ENCODE measurements at regions not wholly inside any gene's neighbourhood (a gene's known extent, or its start where the extent isn't known, plus 50 kb on each side); places are given as distances from the start of the nearest gene placed in this dataset.

DNA sequence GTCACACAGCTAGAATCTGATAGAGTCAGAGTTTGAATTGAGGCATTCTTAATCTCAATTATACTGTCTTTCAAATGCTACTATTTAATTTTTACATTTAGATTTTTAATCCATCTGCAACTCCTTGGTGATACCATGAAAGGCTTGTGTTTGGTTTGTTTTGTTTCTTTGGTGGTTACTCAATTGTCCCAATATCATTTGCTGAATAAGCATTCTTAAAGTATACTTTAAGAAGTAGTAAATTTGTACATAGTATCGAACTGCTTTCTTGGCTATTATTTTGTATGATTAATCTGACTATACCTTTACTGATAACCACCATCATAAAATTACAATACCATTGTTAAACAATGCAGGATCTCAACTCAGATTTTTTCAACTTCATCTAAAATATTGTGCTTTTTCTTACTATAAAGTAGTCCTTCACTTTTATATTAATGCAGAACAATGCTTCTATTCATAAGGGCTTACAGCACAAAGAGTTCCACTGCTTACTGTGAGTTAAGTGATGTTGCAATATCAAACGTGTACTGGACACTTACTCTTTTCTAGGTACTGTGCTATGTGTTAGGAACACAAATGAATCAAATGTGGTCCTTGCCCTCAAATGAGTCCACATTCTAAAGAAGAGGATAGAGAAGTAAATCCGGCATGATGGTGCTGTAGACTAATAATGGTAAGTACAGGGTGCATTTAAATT is 111.2 kb upstream of the GRIA3 start:
- no peak overlapping the region for H3K27ac Mint-ChIP-seq
- DNase-seq (no peak), ATAC-seq (no peak)
- no peak overlapping the region for H3K4me3 Mint-ChIP-seq
- CTCF ChIA-PET = no interaction called here
- no peaks in the 10 kb centered on the region for H3K27me3 Mint-ChIP-seq
- no peaks in the 10 kb centered on the region for H3K9me3 Mint-ChIP-seq (ENCODE audit: low read depth)
- H3K36me3 Mint-ChIP-seq = no peaks in the 10 kb centered on the region
- no peaks in the 10 kb centered on the region for H3K4me1 Mint-ChIP-seq

DNA sequence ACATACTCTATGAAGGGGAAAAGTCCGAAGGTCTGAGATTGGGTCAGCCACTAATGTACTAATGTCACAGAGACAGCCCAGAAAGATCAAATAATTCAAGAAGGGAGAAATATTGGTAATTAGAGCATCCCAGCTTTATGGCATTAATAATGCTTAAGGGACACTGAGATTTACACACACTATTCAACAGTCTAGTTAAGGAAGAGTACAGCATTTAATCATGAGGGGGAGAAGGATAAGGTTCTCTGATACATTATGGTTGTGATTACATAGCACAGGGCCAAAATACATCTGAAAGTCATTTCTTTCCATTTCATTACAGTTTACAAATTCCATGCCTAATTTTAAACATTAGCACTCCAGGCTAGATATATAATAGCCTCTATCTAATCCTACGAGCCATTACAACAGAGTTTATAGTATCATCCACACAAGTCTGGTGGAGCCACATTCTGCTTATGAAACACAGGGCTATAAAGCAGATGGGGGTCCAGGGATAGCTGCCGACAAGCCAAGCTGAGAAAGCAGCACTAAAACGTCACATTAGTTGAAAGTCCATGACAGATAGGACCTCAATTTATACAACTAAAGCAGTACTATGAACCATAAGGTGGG is 108.0 kb upstream of the GRIA3 start:
- no peak for DNase-seq
- H3K27ac Mint-ChIP-seq = no peak overlapping the region
- H3K36me3 Mint-ChIP-seq = no peaks in the 10 kb centered on the region
- CTCF ChIA-PET = interaction anchor here (1.1 kb wide), 1 partner anchor 10 kb away, joined by 3 read pairs; no protein-coding TSS in a partner anchor
- no peaks in the 10 kb centered on the region for H3K27me3 Mint-ChIP-seq
- no peak for ATAC-seq
- H3K4me3 Mint-ChIP-seq = no peak overlapping the region
- no peaks in the 10 kb centered on the region for H3K9me3 Mint-ChIP-seq (ENCODE audit: low read depth)
- no peaks in the 10 kb centered on the region for H3K4me1 Mint-ChIP-seq

DNA sequence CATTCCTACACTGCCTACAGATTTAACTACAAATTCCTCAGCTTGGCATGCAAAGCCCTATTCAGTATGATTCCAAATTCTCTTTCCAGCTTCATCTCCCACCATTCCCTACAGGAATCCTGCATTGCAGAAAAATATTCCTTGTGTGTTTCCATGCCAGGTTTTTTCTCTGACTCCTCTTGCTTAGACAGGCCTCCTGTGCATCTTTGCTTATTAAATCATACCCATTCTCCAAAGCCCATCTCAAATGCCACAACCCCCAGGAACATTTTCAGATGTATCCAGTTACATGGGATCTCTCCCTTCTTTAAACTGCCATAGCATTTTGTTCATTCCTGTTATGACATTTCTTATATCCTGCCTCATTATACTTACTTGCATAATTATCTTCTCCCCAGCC is 106.4 kb upstream of the GRIA3 start:
- no peak overlapping the region for H3K4me3 Mint-ChIP-seq
- CTCF ChIA-PET = no interaction called here

DNA sequence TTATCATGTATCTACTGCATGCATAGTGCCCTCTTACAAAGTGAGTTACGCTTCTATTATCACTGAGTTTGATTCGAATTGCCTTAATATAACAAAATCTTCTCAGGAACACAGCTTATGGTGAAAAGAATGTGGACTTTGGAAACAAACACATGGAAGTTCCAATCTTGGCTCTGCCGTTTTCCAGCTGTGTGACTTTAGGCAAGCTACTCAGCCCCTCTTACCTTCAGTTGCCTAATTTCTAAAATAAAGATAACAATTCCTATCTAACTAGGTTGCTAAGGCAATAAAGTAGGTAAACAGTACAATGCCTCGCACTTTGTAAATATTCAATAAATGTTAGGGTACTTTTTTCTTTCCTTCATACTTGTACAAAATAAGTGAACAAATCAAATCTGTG is 104.0 kb upstream of the GRIA3 start:
- DNase-seq (no peak), ATAC-seq (no peak)
- H3K4me3 Mint-ChIP-seq = no peak overlapping the region
- no peaks in the 10 kb centered on the region for H3K36me3 Mint-ChIP-seq
- H3K9me3 Mint-ChIP-seq (ENCODE audit: low read depth) = no peaks in the 10 kb centered on the region
- CTCF ChIA-PET = interaction anchor here (0.6 kb wide), 1 partner anchor 1470 kb away, joined by 3 read pairs; no protein-coding TSS in a partner anchor
- H3K27me3 Mint-ChIP-seq = no peaks in the 10 kb centered on the region
- no peak overlapping the region for H3K27ac Mint-ChIP-seq
- H3K4me1 Mint-ChIP-seq = no peaks in the 10 kb centered on the region

More for the DNA sequence above, 106.4 kb upstream of the GRIA3 start:
- H3K4me1 Mint-ChIP-seq = no peaks in the 10 kb centered on the region
- no peaks in the 10 kb centered on the region for H3K27me3 Mint-ChIP-seq
- no peaks in the 10 kb centered on the region for H3K36me3 Mint-ChIP-seq
- H3K27ac Mint-ChIP-seq = no peak overlapping the region
- DNase-seq (no peak), ATAC-seq (no peak)
- H3K9me3 Mint-ChIP-seq (ENCODE audit: low read depth) = no peaks in the 10 kb centered on the region

DNA sequence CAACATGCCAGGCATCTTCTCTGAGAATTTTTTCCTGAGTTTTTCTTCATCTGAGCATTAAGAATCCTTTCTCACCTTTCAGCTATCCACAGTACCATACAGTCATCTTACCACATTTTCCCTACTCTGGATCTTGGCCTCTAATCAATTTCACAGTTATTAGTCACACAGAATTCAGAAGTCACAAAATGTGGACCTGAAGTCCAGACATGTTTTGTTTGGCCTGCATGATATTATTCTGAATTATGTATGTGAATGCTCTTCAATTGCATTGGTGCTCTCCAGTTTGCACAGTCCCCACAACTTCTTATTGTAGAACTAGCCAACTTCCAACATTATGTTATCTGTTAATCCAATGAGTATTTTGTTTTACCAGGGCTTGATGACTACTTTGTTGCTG is 102.3 kb upstream of the GRIA3 start:
- Mint-ChIP-seq H3K4me1 (no peaks in the 10 kb centered on the region), H3K27me3 (no peaks in the 10 kb centered on the region), H3K4me3 (no peak overlapping the region), H3K36me3 (no peaks in the 10 kb centered on the region), H3K9me3 (ENCODE audit: low read depth) (no peaks in the 10 kb centered on the region), H3K27ac (no peak overlapping the region)
- CTCF ChIA-PET = no interaction called here
- DNase-seq (no peak), ATAC-seq (no peak)

DNA sequence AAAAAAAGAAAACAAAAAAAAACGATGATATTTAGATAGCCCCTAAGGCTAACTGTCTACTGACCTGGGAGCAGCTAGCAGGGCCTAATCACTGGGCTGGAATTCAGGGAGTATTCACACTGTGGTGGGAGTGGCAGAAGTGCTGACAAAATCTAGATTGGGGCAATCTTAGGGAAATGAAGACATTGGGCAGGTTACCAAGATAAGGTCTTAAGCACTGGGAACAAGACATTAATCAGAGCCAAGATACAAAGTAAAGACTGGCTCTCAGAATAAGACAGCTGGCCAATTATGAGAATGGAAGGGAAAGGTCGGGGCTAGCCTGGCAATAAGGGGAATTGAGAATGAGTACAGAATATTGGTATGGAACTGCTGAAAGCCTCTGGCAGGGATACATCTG is 100.2 kb upstream of the GRIA3 start:
- Mint-ChIP-seq H3K9me3 (ENCODE audit: low read depth) (no peaks in the 10 kb centered on the region), H3K27ac (no peak overlapping the region), H3K4me1 (no peaks in the 10 kb centered on the region)

DNA sequence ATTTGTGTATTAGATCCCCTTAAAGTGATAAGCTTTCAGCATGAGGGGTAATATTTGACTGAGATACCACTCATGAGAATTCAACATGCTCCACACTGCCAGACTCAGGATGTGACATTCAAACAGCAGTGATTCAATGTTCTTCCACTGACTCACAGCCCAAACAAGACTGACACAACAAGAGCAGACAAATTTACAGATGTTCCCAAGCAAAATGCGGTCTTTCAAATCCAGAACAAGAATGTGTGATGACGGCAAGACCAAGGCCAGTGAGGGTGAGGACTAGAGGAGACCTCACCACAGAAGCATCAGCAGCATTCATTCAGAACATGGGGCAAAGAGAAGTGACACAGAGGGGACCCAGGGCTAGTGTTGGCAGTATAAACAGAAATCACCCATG is 99.3 kb upstream of the GRIA3 start:
- no peaks in the 10 kb centered on the region for H3K36me3 Mint-ChIP-seq
- H3K4me3 Mint-ChIP-seq = no peak overlapping the region
- H3K4me1 Mint-ChIP-seq = no peaks in the 10 kb centered on the region
- H3K27me3 Mint-ChIP-seq = no peaks in the 10 kb centered on the region
- H3K27ac Mint-ChIP-seq = no peak overlapping the region
- no peaks in the 10 kb centered on the region for H3K9me3 Mint-ChIP-seq (ENCODE audit: low read depth)
- ATAC-seq (no peak), DNase-seq (no peak)
- CTCF ChIA-PET = no interaction called here

More for the DNA sequence above, 100.2 kb upstream of the GRIA3 start:
- Mint-ChIP-seq H3K4me3 (no peak overlapping the region), H3K27me3 (no peaks in the 10 kb centered on the region), H3K36me3 (no peaks in the 10 kb centered on the region)
- ATAC-seq = no peak
- CTCF ChIA-PET = no interaction called here
- DNase-seq = no peak

DNA sequence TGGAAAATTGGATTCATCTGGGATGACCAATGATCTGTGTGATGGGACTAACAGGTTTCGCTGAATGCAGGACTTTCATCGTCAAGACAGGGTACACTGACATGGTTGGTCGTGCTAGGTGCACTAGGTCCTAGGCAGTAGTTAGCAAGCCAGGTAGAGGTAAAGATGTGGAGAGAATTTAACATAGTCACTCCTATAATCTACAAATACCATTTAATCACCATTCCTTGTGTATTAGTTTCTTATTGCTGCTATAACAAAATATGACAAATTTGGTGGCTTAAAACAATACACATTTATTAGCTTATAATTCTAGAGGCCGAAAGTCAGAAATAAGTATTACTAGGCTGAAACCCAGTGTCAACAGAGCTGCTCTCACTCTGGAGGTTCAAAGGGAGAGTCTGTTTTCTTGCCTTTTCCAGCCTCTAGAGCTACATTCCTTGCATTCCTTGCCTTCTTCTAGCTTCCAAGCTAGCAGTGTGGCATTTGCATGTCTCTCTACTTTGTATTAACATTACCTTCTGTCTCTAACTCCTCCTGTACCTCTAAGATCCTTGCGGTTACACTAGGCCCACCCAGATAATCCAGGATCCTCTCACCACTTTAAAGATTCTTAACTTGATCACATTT is 98.7 kb upstream of the GRIA3 start:
- no peaks in the 10 kb centered on the region for H3K36me3 Mint-ChIP-seq
- H3K4me3 Mint-ChIP-seq = no peak overlapping the region
- no peak overlapping the region for H3K27ac Mint-ChIP-seq
- H3K9me3 Mint-ChIP-seq (ENCODE audit: low read depth) = no peaks in the 10 kb centered on the region
- H3K4me1 Mint-ChIP-seq = no peaks in the 10 kb centered on the region
- no peaks in the 10 kb centered on the region for H3K27me3 Mint-ChIP-seq
- DNase-seq = no peak
- no peak for ATAC-seq
- CTCF ChIA-PET = interaction anchor here (0.9 kb wide), 1 partner anchor 9 kb away, joined by 3 read pairs; no protein-coding TSS in a partner anchor

DNA sequence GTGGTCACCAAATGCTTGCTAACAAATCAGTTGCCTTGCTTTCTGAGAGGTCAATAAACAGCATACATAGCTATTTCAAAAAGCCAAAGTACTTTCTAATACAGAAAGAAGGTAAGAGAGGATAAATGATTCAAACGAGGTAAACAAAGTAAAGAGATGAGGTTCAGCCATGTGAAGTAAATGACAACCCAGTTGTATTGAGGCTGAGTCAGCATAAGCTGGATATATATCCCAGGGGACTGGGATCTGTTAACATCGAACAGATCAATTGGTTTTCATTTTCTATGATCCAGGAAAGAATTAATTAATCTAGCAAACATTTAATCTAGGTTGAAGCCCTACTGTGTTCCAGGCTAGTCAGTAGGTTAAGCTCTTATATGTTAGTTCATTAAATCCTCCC is 97.3 kb upstream of the GRIA3 start:
- H3K27me3 Mint-ChIP-seq = no peaks in the 10 kb centered on the region
- H3K9me3 Mint-ChIP-seq (ENCODE audit: low read depth) = no peaks in the 10 kb centered on the region
- H3K27ac Mint-ChIP-seq = no peak overlapping the region
- CTCF ChIA-PET = interaction anchor here (0.9 kb wide), 1 partner anchor 10 kb away, joined by 3 read pairs; no protein-coding TSS in a partner anchor
- ATAC-seq (no peak), DNase-seq (no peak)
- H3K4me3 Mint-ChIP-seq = no peak overlapping the region
- H3K4me1 Mint-ChIP-seq = no peaks in the 10 kb centered on the region
- no peaks in the 10 kb centered on the region for H3K36me3 Mint-ChIP-seq

DNA sequence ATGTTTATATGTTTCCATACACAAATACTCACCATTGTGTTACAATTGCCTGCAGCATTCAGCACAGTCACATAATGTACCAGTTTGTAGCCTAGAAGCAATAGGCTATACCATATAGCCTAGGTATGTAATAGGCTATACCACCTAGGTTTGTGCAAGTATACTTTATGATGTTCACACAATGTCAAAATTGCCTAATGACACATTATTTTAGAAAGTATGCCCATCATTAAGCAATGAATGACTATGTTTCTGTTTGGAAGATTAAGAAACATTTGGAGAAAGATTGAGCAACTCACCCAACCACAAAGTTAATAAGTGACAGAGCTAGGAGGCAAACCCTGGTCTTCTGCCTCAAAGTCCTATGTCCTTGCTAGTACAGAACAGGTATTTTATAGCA is 96.8 kb upstream of the GRIA3 start:
- H3K27me3 Mint-ChIP-seq = no peaks in the 10 kb centered on the region
- ATAC-seq (no peak), DNase-seq (no peak)
- CTCF ChIA-PET = no interaction called here
- no peak overlapping the region for H3K4me3 Mint-ChIP-seq
- H3K4me1 Mint-ChIP-seq = no peaks in the 10 kb centered on the region
- no peak overlapping the region for H3K27ac Mint-ChIP-seq
- H3K9me3 Mint-ChIP-seq (ENCODE audit: low read depth) = no peaks in the 10 kb centered on the region
- H3K36me3 Mint-ChIP-seq = no peaks in the 10 kb centered on the region

DNA sequence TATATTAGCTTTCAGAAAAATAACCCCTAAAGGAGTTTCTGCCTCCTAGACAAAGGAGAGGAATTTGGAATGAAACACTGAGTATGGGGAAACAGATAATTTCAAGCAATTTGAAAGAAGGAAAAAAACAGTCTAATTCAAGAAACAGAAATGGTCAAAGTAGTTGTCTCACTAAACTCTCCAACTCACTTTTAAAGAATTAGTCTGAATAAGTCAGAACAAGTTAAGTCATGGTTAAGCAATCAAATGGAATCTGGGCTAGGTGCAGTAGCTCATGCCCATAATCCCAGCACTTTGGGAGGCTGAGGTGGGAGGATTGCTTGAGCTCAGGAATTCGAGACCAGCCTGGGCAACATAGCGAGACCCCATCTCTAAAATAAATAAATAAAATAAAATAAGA is 95.7 kb upstream of the GRIA3 start:
- no peaks in the 10 kb centered on the region for H3K27me3 Mint-ChIP-seq
- no peak for DNase-seq
- H3K4me3 Mint-ChIP-seq = no peak overlapping the region
- CTCF ChIA-PET = no interaction called here
- ATAC-seq = no peak
- H3K36me3 Mint-ChIP-seq = no peaks in the 10 kb centered on the region
- no peak overlapping the region for H3K27ac Mint-ChIP-seq
- no peaks in the 10 kb centered on the region for H3K4me1 Mint-ChIP-seq
- H3K9me3 Mint-ChIP-seq (ENCODE audit: low read depth) = no peaks in the 10 kb centered on the region

DNA sequence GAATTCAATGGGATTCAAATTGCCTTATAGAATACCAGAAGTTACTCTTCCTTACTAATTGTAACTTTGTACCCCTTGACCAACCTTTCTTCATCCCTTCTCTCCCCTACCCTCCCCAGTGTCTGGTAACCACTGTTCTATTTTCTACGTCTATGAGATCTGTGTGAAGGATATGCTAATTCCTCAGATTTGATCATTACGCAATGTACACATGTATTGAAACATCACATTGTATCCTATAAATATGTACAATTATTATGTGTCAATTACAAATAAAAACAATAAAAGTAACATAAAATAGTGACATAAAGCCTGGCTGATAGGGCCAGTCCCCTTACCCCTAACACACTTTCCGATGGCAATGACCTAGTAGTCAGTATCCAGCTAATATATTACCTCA is 95.1 kb upstream of the GRIA3 start:
- CTCF ChIA-PET = no interaction called here
- H3K4me1 Mint-ChIP-seq = no peaks in the 10 kb centered on the region

DNA sequence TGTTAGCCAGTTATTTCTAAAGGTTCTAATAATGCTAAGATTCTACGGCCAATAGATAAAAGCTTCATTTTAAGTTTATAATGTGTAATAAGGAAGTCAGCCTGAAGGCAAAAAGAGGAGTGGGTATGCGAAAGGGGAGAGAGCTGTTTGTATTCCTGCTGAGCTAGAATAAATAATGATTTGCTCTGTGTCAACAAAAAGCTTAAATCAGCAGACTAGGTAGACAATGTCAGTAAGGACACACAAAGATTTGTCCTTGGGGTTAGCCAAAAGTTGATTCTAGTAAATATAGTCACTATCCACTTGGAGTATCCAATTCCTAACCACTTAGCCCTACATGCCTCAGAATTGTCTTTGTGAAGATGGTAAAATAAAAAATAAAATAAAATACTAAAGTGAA is 90.3 kb upstream of the GRIA3 start:
- H3K9me3 Mint-ChIP-seq (ENCODE audit: low read depth) = no peaks in the 10 kb centered on the region
- H3K4me3 Mint-ChIP-seq = no peak overlapping the region
- no peaks in the 10 kb centered on the region for H3K27me3 Mint-ChIP-seq
- DNase-seq = no peak
- CTCF ChIA-PET = no interaction called here
- H3K36me3 Mint-ChIP-seq = no peaks in the 10 kb centered on the region
- H3K4me1 Mint-ChIP-seq = no peaks in the 10 kb centered on the region
- no peak overlapping the region for H3K27ac Mint-ChIP-seq
- no peak for ATAC-seq

More for the DNA sequence above, 95.1 kb upstream of the GRIA3 start:
- ATAC-seq (no peak), DNase-seq (no peak)
- Mint-ChIP-seq H3K27me3 (no peaks in the 10 kb centered on the region), H3K9me3 (ENCODE audit: low read depth) (no peaks in the 10 kb centered on the region), H3K4me3 (no peak overlapping the region), H3K36me3 (no peaks in the 10 kb centered on the region), H3K27ac (no peak overlapping the region)

Measured in activated CD8-positive, alpha-beta memory T cell treated with anti-CD3 and anti-CD28 coated beads, Interleukin-2, amount 10 ng/mL, durations not matched to agents 7 days and 5 days (primary cell).